ENCODE measurements at regions not wholly inside any gene's neighbourhood (a gene's known extent, or its start where the extent isn't known, plus 50 kb on each side); places are given as distances from the start of the nearest gene placed in this dataset.

DNA sequence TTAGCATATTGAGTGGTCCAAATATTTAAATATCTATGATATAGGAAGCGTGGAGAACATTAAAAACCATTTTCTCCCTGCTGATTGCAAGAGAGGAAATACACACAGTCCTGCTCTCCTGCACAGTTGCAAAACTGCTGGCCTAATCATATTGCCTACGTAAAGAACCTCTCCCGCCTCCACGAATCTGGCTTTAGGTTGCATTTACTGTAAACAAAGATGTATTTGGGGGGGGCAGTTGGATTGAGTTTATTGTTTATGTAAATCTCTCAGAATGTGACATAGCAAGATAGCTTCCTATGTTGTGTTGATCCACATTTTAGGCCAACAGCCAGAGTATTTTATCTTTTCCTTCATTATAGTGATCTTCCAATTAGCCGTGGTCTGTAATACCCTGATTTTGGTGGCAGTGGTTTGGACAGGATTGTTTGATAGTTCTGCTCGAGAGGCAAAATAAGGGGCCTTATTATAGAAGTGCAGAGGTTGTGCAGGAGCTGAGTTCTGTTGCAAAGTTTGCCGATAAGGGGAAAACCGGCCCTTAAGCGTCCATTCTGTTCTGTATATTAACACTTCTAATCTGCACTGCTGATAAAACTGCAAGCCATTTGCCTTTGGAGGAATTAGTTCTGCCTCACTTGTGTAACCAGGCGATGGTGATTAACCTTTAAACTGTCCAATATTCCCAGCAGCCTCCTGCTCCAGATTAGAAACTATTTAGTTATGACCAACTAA is 101.6 kb upstream of the SIX3 start:
- Histone ChIP-seq H3K4me3 (ENCODE audit: low read length) (no peak overlapping the region), H3K27ac (ENCODE audit: low read depth in 1 of 2, low read length in 2 of 2) (no peak overlapping the region), H3K9me3 (ENCODE audit: control insufficient read depth in 1 of 2, insufficient read depth in 1 of 2, low read length in 2 of 2) (peaks cover 0 to 5% of the 10 kb centered on the region in 2 experiments), H3K4me1 (ENCODE audit: insufficient read depth, low read length) (no peaks in the 10 kb centered on the region), H3K36me3 (ENCODE audit: insufficient read depth, low read length) (no peaks in the 10 kb centered on the region), H3K27me3 (ENCODE audit: control insufficient read depth in 1 of 2, insufficient read depth in 2 of 2, low read length in 2 of 2) (peaks cover 0 to 6% of the 10 kb centered on the region in 2 experiments)
- ATAC-seq (ENCODE audit: poor library complexity), result no peak
- Mint-ChIP-seq H3K4me3 (no peak overlapping the region), H3K4me1 (ENCODE audit: low read depth) (no peaks in the 10 kb centered on the region), H3K36me3 (ENCODE audit: low read depth) (no peaks in the 10 kb centered on the region), H3K27me3 (peaks cover 8% of the 10 kb centered on the region), H3K9me3 (no peaks in the 10 kb centered on the region), H3K27ac (no peak overlapping the region)
- POLR2A ChIA-PET, result no interaction called here
- CTCF ChIA-PET, result no interaction called here
- TF ChIP-seq, protein P1, sequence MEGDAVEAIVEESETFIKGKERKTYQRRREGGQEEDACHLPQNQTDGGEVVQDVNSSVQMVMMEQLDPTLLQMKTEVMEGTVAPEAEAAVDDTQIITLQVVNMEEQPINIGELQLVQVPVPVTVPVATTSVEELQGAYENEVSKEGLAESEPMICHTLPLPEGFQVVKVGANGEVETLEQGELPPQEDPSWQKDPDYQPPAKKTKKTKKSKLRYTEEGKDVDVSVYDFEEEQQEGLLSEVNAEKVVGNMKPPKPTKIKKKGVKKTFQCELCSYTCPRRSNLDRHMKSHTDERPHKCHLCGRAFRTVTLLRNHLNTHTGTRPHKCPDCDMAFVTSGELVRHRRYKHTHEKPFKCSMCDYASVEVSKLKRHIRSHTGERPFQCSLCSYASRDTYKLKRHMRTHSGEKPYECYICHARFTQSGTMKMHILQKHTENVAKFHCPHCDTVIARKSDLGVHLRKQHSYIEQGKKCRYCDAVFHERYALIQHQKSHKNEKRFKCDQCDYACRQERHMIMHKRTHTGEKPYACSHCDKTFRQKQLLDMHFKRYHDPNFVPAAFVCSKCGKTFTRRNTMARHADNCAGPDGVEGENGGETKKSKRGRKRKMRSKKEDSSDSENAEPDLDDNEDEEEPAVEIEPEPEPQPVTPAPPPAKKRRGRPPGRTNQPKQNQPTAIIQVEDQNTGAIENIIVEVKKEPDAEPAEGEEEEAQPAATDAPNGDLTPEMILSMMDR (IDR thresholded peaks at IDR 0.05), result no peak
- intact Hi-C loops (cut with DNase I, micrococcal nuclease), result no loop called here
- no peak for DNase-seq

DNA sequence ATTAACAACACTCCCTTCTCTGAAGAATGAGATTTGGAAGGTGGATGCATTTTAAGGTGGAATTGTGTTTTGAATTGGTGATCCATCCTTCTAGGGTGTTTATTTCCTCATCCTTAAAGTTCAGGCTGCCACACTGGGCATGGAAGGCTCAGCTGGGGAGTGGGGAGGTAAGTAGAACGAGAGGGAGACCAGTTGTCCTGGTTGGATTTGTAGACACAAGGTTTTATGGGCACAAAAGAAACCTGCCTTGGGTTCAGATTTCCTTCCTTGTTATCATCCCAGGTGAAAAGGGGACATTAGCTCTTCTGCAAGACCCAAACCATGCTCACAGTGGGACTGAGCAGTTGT is 101.0 kb upstream of the SIX3 start:
- Histone ChIP-seq H3K4me1 (ENCODE audit: insufficient read depth, low read length) (no peaks in the 10 kb centered on the region), H3K27ac (ENCODE audit: low read depth in 1 of 2, low read length in 2 of 2) (no peak overlapping the region), H3K9me3 (ENCODE audit: control insufficient read depth in 1 of 2, insufficient read depth in 1 of 2, low read length in 2 of 2) (peaks cover 0 to 5% of the 10 kb centered on the region in 2 experiments), H3K36me3 (ENCODE audit: insufficient read depth, low read length) (no peaks in the 10 kb centered on the region), H3K4me3 (ENCODE audit: low read length) (no peak overlapping the region), H3K27me3 (ENCODE audit: control insufficient read depth in 1 of 2, insufficient read depth in 2 of 2, low read length in 2 of 2) (peaks cover 0 to 6% of the 10 kb centered on the region in 2 experiments)
- Mint-ChIP-seq H3K4me1 (ENCODE audit: low read depth) (no peaks in the 10 kb centered on the region), H3K4me3 (no peak overlapping the region), H3K9me3 (no peaks in the 10 kb centered on the region), H3K27ac (no peak overlapping the region), H3K36me3 (ENCODE audit: low read depth) (no peaks in the 10 kb centered on the region), H3K27me3 (peaks cover 8% of the 10 kb centered on the region)
- CTCF ChIA-PET, result no interaction called here
- POLR2A ChIA-PET, result no interaction called here
- TF ChIP-seq, protein P1 (IDR thresholded peaks at IDR 0.05), result no peak
- intact Hi-C loops (cut with DNase I, micrococcal nuclease), result no loop called here
- DNase-seq, result no peak
- no peak for ATAC-seq (ENCODE audit: poor library complexity)

DNA sequence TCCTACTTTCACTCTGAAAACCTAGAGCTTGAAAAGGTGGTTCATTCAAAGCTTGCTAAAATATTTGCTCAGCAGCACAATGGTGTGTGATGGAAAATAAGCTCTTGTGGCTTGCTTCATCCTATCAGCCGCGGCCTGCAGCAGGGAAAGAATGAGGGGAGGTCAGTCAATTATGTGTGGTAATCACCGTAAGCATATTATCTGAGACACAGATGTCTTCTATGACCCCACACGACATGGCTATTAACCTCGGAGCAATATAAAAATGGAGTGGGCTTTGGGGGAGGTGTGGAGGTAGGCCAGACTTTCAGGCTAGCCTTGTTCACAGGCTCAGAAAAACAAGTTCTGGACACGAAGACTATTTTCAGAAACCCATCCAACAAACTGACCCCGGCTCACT is 98.4 kb upstream of the SIX3 start:
- Mint-ChIP-seq H3K4me3 (no peak overlapping the region), H3K27ac (no peak overlapping the region), H3K36me3 (ENCODE audit: low read depth) (no peaks in the 10 kb centered on the region), H3K9me3 (no peaks in the 10 kb centered on the region), H3K4me1 (ENCODE audit: low read depth) (no peaks in the 10 kb centered on the region), H3K27me3 (peaks cover 19% of the 10 kb centered on the region)
- TF ChIP-seq, protein P1 (IDR thresholded peaks at IDR 0.05), result no peak
- CTCF ChIA-PET, result no interaction called here
- Histone ChIP-seq H3K4me1 (ENCODE audit: insufficient read depth, low read length) (no peaks in the 10 kb centered on the region), H3K9me3 (ENCODE audit: control insufficient read depth in 1 of 2, insufficient read depth in 1 of 2, low read length in 2 of 2) (peaks cover 0 to 5% of the 10 kb centered on the region in 2 experiments), H3K27me3 (ENCODE audit: control insufficient read depth in 1 of 2, insufficient read depth in 2 of 2, low read length in 2 of 2) (peaks cover 6 to 8% of the 10 kb centered on the region in 2 experiments), H3K36me3 (ENCODE audit: insufficient read depth, low read length) (no peaks in the 10 kb centered on the region), H3K4me3 (ENCODE audit: low read length) (no peak overlapping the region), H3K27ac (ENCODE audit: low read depth in 1 of 2, low read length in 2 of 2) (no peak overlapping the region)
- ATAC-seq (ENCODE audit: poor library complexity), result no peak
- POLR2A ChIA-PET, result no interaction called here
- no peak for DNase-seq
- intact Hi-C loops (cut with DNase I, micrococcal nuclease), result no loop called here

Data from CD4-positive, alpha-beta T cell (primary cell).